ENCODE measurements at regions not wholly inside any gene's neighbourhood (a gene's known extent, or its start where the extent isn't known, plus 50 kb on each side); places are given as distances from the start of the nearest gene placed in this dataset.

GRCh38 chr15:35822153-35822552 lies 276.2 kb upstream of the DPH6 start:
- Histone ChIP-seq H2AK5ac (ENCODE audit: insufficient read length, low read length) (no peak overlapping the region), H4K20me1 (ENCODE audit: control insufficient read depth, insufficient read depth, insufficient read length) (no peaks in the 10 kb centered on the region), H2AFZ (ENCODE audit: low read length) (no peak overlapping the region), H3K18ac (ENCODE audit: insufficient read length, low read depth, low read length) (no peak overlapping the region), H3K4me2 (ENCODE audit: insufficient read depth, insufficient read length, low read length) (no peak overlapping the region), H4K91ac (ENCODE audit: insufficient read length, low read depth, low read length) (no peak overlapping the region), H2BK20ac (ENCODE audit: low read depth, low read length, poor library complexity, severe bottlenecking) (no peak overlapping the region), H3K79me2 (ENCODE audit: insufficient read depth, low read length) (no peaks in the 10 kb centered on the region), H3T11ph (ENCODE audit: low read length) (no peak overlapping the region), H3K23ac (ENCODE audit: insufficient read length, low read depth, low read length) (no peak overlapping the region), H3K4ac (ENCODE audit: low read depth, low read length) (no peak overlapping the region), H3K27ac (ENCODE audit: insufficient read length, low read depth, low read length) (no peak overlapping the region), H4K8ac (replicated peaks; ENCODE audit: insufficient read length, low read depth, low read length) (no peak overlapping the region), H2BK15ac (ENCODE audit: low read depth, low read length) (no peak overlapping the region), H2BK12ac (ENCODE audit: insufficient read length, low read depth, low read length) (no peak overlapping the region), H4K5ac (ENCODE audit: insufficient read length, low read depth, low read length) (no peak overlapping the region), H3K4me1 (ENCODE audit: insufficient read depth, low read length) (no peaks in the 10 kb centered on the region), H3K79me1 (ENCODE audit: insufficient read depth, low read depth, low read length, poor library complexity, severe bottlenecking) (no peaks in the 10 kb centered on the region), H3K56ac (ENCODE audit: insufficient read length, low read depth, low read length) (no peak overlapping the region), H3K9me3 (ENCODE audit: control insufficient read depth, low read depth, low read length) (no peaks in the 10 kb centered on the region), H2BK120ac (ENCODE audit: low read depth, low read length, poor library complexity, severe bottlenecking) (no peak overlapping the region), H2BK5ac (ENCODE audit: insufficient read length, low read length) (no peak overlapping the region), H3K27me3 (ENCODE audit: insufficient read depth, low read length) (no peaks in the 10 kb centered on the region), H3K9ac (ENCODE audit: extremely low read depth, insufficient read length, low read length) (no peak overlapping the region), H3K23me2 (ENCODE audit: insufficient read length, low read depth, low read length, poor library complexity, severe bottlenecking) (no peaks in the 10 kb centered on the region), H3K14ac (ENCODE audit: insufficient read depth, low read length) (no peak overlapping the region)
- H3K36me3 Mint-ChIP-seq (ENCODE audit: insufficient read depth in 1 of 3, low read depth in 3 of 3): no peaks in the 10 kb centered on the region
- H3K27me3 Mint-ChIP-seq (ENCODE audit: low read depth): no peaks in the 10 kb centered on the region
- no peaks in the 10 kb centered on the region for H3K9me3 Mint-ChIP-seq
- H3K4me1 Mint-ChIP-seq: no peaks in the 10 kb centered on the region
- no peak for TF ChIP-seq CTCF (conservative IDR thresholded peaks at IDR 0.05)
- no peak overlapping the region for H3K4me3 Mint-ChIP-seq
- DNase-seq: no peak
- H3K27ac Mint-ChIP-seq: no peak overlapping the region

Measured in H9 (cell line).